HEK293 (cell line): ENCODE measurements at regions not wholly inside any gene's neighbourhood (a gene's known extent, or its start where the extent isn't known, plus 50 kb on each side); places are given as distances from the start of the nearest gene placed in this dataset.

Source experiments
- BCL11B ChIP-seq: fragments of 450-650 bp; formaldehyde crosslinking; IDR thresholded peaks from 2 replicates; pipeline ENCODE4 v1.5.1; 2016; ENCODE audit warnings: low read depth, missing biosample characterization, missing genetic modification characterization
- EGR2 ChIP-seq: fragments of 450-650 bp; formaldehyde crosslinking; IDR thresholded peaks from 2 replicates; pipeline ENCODE4 v1.5.1; 2016; ENCODE audit warnings: low read depth, missing biosample characterization, missing genetic modification characterization
- SETDB1 ChIP-seq: IDR thresholded peaks from one replicate; pipeline ENCODE4 v1.6.1; 2017; ENCODE audit warnings: mild to moderate bottlenecking, low read length, moderate library complexity, mixed read lengths; ENCODE audit not compliant: insufficient read length
- YY1 ChIP-seq: fragments of 450-650 bp; formaldehyde crosslinking; IDR thresholded peaks from 2 replicates; pipeline ENCODE4 v1.5.1; 2018; ENCODE audit warnings: missing biosample characterization, missing genetic modification characterization
- ZFP3 ChIP-seq: fragments of 450-650 bp; formaldehyde crosslinking; IDR thresholded peaks from 2 replicates; pipeline ENCODE4 v1.5.1; 2016; ENCODE audit warnings: low read depth, missing biosample characterization, missing genetic modification characterization
- ZNF121 ChIP-seq: fragments of 450-650 bp; formaldehyde crosslinking; IDR thresholded peaks from 2 replicates; pipeline ENCODE4 v1.5.1; 2016; ENCODE audit warnings: missing biosample characterization, missing genetic modification characterization
- ZNF274 ChIP-seq, 2 experiments: fragments of 200-500 bp in 1 of 2; fragments of 450-650 bp in 1 of 2; sonication (Bioruptor generic) in 1 of 2; formaldehyde crosslinking in 1 of 2; IDR thresholded peaks; 2 replicates each; pipeline versions ENCODE4 v1.5.1 to v1.6.1; 2014 to 2016; ENCODE audit warnings: borderline replicate concordance in 1 of 2, inconsistent platforms in 1 of 2, low read length in 1 of 2, missing biosample characterization in 1 of 2, missing genetic modification characterization in 1 of 2
- ZNF433 ChIP-seq: fragments of 450-650 bp; formaldehyde crosslinking; IDR thresholded peaks from 2 replicates; pipeline ENCODE4 v1.5.1; 2016; ENCODE audit warnings: missing biosample characterization, missing genetic modification characterization, low read depth
- ZNF596 ChIP-seq: fragments of 450-650 bp; IDR thresholded peaks from 2 replicates; pipeline ENCODE4 v1.5.0; 2018; ENCODE audit warnings: missing biosample characterization, mild to moderate bottlenecking, missing genetic modification characterization, moderate library complexity
- ZNF610 ChIP-seq: fragments of 450-650 bp; formaldehyde crosslinking; IDR thresholded peaks from 2 replicates; pipeline ENCODE4 v1.5.1; 2016; ENCODE audit warnings: missing biosample characterization, missing genetic modification characterization, borderline replicate concordance
- TF ChIP-seq, protein P1 (sequence below): fragments of 450-650 bp; formaldehyde crosslinking; IDR thresholded peaks from 2 replicates; pipeline ENCODE4 v1.5.1; 2016; ENCODE audit warnings: missing biosample characterization, missing genetic modification characterization, low read depth
- TF ChIP-seq, protein P2 (sequence below): fragments of 450-650 bp; formaldehyde crosslinking; IDR thresholded peaks from 2 replicates; pipeline ENCODE4 v1.5.1; 2016; ENCODE audit warnings: missing biosample characterization, missing genetic modification characterization
- TF ChIP-seq, protein P3 (sequence below): fragments of 450-650 bp; formaldehyde crosslinking; IDR thresholded peaks from 2 replicates; pipeline ENCODE4 v1.5.1; 2016; ENCODE audit warnings: missing biosample characterization, missing genetic modification characterization
- TF ChIP-seq, protein P4 (sequence below): fragments of 450-650 bp; formaldehyde crosslinking; IDR thresholded peaks from 2 replicates; pipeline ENCODE4 v1.5.1; 2016; ENCODE audit warnings: missing biosample characterization, missing genetic modification characterization

DNA sequence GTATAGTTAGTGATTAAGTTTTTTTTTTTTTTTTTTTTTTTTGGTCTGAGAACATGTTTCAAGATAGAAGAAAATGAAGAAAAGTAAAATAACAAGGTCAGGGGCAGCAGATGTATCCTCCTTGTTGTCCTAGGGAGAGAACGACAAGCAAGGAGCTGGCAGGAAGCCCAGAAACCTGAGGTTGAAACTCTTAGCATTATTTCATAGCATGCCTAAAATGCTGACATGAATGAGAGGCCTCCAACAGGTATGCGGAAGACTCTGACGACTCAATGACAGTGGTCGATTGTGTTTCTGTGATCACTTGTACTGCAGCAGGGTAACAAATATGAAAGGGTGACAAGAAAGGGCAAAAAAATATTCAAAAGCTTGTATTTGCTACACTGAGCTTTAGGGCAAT is 415.9 kb downstream of the PLA2G4A start:
- no peak for TF ChIP-seq BCL11B (tag by site-specific recombination)
- TF ChIP-seq EGR2: no peak
- TF ChIP-seq, protein P1, sequence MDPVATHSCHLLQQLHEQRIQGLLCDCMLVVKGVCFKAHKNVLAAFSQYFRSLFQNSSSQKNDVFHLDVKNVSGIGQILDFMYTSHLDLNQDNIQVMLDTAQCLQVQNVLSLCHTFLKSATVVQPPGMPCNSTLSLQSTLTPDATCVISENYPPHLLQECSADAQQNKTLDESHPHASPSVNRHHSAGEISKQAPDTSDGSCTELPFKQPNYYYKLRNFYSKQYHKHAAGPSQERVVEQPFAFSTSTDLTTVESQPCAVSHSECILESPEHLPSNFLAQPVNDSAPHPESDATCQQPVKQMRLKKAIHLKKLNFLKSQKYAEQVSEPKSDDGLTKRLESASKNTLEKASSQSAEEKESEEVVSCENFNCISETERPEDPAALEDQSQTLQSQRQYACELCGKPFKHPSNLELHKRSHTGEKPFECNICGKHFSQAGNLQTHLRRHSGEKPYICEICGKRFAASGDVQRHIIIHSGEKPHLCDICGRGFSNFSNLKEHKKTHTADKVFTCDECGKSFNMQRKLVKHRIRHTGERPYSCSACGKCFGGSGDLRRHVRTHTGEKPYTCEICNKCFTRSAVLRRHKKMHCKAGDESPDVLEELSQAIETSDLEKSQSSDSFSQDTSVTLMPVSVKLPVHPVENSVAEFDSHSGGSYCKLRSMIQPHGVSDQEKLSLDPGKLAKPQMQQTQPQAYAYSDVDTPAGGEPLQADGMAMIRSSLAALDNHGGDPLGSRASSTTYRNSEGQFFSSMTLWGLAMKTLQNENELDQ (tag by site-specific recombination): no peak
- TF ChIP-seq, protein P2, sequence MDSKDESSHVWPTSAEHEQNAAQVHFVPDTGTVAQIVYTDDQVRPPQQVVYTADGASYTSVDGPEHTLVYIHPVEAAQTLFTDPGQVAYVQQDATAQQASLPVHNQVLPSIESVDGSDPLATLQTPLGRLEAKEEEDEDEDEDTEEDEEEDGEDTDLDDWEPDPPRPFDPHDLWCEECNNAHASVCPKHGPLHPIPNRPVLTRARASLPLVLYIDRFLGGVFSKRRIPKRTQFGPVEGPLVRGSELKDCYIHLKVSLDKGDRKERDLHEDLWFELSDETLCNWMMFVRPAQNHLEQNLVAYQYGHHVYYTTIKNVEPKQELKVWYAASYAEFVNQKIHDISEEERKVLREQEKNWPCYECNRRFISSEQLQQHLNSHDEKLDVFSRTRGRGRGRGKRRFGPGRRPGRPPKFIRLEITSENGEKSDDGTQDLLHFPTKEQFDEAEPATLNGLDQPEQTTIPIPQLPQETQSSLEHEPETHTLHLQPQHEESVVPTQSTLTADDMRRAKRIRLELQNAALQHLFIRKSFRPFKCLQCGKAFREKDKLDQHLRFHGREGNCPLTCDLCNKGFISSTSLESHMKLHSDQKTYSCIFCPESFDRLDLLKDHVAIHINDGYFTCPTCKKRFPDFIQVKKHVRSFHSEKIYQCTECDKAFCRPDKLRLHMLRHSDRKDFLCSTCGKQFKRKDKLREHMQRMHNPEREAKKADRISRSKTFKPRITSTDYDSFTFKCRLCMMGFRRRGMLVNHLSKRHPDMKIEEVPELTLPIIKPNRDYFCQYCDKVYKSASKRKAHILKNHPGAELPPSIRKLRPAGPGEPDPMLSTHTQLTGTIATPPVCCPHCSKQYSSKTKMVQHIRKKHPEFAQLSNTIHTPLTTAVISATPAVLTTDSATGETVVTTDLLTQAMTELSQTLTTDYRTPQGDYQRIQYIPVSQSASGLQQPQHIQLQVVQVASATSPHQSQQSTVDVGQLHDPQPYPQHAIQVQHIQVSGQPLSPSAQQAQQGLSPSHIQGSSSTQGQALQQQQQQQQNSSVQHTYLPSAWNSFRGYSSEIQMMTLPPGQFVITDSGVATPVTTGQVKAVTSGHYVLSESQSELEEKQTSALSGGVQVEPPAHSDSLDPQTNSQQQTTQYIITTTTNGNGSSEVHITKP (tag by site-specific recombination): no peak
- TF ChIP-seq, protein P3, sequence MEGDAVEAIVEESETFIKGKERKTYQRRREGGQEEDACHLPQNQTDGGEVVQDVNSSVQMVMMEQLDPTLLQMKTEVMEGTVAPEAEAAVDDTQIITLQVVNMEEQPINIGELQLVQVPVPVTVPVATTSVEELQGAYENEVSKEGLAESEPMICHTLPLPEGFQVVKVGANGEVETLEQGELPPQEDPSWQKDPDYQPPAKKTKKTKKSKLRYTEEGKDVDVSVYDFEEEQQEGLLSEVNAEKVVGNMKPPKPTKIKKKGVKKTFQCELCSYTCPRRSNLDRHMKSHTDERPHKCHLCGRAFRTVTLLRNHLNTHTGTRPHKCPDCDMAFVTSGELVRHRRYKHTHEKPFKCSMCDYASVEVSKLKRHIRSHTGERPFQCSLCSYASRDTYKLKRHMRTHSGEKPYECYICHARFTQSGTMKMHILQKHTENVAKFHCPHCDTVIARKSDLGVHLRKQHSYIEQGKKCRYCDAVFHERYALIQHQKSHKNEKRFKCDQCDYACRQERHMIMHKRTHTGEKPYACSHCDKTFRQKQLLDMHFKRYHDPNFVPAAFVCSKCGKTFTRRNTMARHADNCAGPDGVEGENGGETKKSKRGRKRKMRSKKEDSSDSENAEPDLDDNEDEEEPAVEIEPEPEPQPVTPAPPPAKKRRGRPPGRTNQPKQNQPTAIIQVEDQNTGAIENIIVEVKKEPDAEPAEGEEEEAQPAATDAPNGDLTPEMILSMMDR (tag by site-specific recombination): no peak
- TF ChIP-seq ZNF121 (tag by site-specific recombination): no peak
- TF ChIP-seq ZNF274 (IDR thresholded peaks at IDR 0.05; ENCODE audit: low read length): no peak
- TF ChIP-seq ZNF274 (tag by site-specific recombination; IDR thresholded peaks at IDR 0.05; ENCODE audit: borderline replicate concordance): no peak
- TF ChIP-seq ZNF596 (tag by site-specific recombination): no peak
- TF ChIP-seq ZNF433 (tag by site-specific recombination): no peak
- TF ChIP-seq, protein P4, sequence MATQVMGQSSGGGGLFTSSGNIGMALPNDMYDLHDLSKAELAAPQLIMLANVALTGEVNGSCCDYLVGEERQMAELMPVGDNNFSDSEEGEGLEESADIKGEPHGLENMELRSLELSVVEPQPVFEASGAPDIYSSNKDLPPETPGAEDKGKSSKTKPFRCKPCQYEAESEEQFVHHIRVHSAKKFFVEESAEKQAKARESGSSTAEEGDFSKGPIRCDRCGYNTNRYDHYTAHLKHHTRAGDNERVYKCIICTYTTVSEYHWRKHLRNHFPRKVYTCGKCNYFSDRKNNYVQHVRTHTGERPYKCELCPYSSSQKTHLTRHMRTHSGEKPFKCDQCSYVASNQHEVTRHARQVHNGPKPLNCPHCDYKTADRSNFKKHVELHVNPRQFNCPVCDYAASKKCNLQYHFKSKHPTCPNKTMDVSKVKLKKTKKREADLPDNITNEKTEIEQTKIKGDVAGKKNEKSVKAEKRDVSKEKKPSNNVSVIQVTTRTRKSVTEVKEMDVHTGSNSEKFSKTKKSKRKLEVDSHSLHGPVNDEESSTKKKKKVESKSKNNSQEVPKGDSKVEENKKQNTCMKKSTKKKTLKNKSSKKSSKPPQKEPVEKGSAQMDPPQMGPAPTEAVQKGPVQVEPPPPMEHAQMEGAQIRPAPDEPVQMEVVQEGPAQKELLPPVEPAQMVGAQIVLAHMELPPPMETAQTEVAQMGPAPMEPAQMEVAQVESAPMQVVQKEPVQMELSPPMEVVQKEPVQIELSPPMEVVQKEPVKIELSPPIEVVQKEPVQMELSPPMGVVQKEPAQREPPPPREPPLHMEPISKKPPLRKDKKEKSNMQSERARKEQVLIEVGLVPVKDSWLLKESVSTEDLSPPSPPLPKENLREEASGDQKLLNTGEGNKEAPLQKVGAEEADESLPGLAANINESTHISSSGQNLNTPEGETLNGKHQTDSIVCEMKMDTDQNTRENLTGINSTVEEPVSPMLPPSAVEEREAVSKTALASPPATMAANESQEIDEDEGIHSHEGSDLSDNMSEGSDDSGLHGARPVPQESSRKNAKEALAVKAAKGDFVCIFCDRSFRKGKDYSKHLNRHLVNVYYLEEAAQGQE: no peak
- no peak for TF ChIP-seq ZNF610 (tag by site-specific recombination)
- TF ChIP-seq ZFP3: no peak
- TF ChIP-seq SETDB1: no peak
- TF ChIP-seq YY1 (tag by site-specific recombination): no peak
